SK-MEL-5 (cell line): ENCODE measurements at regions not wholly inside any gene's neighbourhood (a gene's known extent, or its start where the extent isn't known, plus 50 kb on each side); places are given as distances from the start of the nearest gene placed in this dataset.

Experiments used
- DNase-seq: peaks from one replicate; pipeline ENCODE4 v3.0.0-alpha.2; 2016; ENCODE audit warnings: low read depth, low spot score
- in situ Hi-C: cut with HindIII; loops from 2 replicates; pipeline ENCODE4 v1.10.0; 2016; ENCODE audit warnings: low sequenced_read_pairs, high pct_unique_total_duplicates, low pct_unique_long_range_greater_than_20kb

DNA sequence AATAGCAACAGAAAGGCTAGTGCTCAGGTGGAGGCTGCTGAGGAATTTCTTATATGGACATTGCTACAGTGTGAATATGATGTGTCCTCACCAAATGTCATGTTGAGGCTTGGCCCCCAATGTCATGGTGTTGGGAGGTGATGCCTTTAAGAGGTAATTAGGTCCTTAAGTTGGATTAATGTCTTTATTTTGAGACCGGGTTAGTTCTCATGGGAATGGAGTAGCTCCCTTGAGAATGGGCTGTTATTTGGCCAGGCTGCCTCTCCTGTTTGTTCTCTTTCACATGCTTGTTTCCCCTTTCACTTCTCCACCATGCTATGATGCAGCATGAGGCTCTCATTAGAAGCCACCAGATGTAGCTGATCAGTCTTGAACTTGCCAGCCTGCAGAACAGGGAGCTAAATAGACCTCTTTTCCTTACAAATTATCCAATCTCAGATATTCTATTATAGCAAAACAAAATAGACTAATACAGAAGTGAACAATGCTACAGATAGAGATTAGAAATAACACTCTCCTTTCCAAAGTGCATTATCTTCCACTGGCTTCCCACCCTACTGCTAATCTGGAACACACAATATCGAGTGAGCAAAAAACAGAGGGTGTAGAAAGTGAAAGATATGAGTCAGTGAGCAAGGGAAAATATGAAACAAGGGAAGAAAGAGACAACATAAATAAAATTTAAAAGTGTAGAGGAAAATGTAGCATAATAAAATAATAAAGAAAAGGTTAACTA, 160.2 kb downstream of the NTMT2 start:
- no peak for DNase-seq
- in situ Hi-C loops, result no loop called here

DNA sequence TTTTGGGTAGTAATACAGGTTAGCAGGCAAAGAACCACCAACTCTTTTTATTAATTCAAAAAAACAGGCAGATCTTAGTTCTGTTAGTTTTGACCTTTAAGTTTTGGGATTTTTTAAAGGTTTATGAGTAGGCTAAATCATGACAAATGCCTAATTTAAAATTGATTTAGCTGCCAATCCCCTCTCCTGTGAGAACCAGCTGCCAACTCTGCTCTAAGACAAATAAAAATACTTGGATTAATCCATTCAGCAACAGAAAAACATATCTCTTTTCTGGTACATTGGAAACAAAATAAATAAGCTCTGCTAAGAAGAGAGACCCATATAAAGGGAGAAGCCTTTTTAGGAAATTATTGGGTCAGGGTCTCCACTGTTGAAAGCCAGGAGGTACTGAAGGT, 160.8 kb downstream of the NTMT2 start:
- DNase-seq, result no peak
- in situ Hi-C loops, result no loop called here

DNA sequence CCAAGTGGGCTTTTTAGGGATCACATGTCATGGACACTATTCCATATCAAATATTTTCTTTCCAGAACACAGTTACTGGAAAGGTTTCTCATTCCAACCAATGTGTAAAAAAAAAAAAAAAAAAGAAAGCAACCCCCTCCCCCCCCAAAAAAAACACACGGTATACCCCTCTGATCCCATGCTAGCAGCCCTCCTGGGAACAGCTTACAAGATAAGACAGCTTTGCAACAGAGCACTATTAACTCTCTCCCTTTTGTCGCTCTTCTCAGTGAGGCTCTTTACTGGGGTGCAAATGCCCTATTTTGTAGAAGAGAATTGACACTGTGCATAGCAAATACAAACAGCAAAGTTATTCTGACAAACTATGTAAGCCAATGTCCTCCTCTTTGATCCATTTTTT, 161.2 kb downstream of the NTMT2 start:
- DNase-seq, result no peak
- in situ Hi-C loops, result no loop called here

DNA sequence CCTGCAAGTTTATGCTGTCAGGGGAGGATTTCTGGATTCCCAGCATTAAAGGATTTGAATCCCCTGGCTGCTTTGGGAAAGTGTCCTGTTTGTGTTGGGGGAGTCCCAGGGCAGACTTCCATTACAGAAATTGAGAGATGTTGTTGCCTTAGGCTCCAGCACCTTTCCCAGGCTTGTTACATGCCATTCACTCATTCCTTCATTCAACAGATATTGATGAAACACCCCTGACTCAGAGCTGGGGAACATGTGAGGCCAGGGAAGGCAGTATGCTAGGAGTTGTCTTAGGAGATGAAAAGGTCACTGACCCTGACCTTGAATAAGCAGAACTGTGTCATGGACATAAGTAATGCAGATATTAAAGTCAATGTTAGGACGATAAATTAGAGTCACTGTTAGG, 161.7 kb downstream of the NTMT2 start:
- DNase-seq, result no peak
- in situ Hi-C loops, result no loop called here

DNA sequence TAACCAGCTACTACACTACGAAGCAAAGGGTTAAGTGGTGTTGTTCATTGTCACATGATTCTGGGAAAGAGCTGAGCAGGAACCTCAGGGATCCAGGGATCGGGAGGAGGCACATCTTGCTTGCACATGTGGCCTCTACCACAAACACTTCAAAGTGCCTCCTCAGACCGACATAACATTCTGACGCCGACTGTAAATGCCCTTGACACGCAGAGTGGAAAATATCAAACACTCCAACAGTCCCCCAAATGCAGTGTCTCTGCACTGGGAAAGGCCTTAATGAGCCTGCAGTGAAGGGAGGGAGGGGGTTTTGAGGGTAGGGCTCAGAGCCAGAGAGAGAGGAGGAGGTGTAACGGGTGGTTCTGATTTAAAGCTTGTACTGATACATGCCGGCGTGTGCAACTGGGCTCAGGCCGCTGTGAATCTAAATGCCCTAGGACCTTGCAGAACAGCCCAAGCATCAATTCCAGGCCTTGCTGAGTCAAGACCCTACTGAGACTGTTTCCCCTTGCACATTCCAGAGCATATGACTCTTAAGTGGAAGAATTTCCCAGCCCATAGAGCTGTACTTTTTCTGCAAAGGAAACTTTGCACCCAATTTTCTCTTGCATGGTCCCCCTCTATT, 163.7 kb downstream of the NTMT2 start:
- DNase-seq, result no peak
- in situ Hi-C loops, result no loop called here

DNA sequence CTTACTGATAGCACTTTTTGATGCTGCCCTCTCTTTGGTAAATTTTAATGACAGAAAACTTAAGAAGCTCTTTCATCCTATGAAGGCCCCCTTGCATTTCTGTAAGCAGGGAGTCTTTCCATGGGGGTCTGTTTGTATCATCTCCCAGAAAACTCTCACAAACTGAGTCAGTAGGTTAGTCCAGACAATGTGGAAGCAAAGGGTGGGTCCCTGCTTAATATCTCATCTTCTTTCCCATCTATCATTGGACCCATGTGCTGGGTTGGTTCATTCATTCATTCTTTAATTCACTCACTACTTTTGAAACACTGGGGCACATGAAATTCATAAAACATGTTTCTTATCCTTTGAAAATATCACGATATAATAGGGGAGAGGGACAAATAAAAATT, 164.3 kb downstream of the NTMT2 start:
- in situ Hi-C loops, result no loop called here
- no peak for DNase-seq

DNA sequence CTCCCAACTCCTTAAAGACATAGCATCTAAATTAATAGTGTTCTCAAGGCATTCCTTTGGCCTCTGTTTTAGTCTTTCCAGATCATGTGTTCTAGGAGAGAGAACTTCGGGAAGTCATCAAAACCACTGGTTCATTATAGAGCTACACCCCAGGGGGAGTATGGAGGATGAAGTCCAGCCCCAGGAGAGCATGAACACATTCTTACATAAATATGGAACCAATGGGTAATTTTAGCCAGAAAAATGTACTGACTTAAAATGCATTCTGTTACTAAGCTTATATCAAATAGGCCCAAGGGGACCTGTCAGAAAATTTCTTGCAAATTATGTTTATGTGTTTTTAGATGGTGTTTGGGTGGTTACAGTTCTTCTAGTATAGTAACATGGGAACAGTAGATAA, 165.2 kb downstream of the NTMT2 start:
- in situ Hi-C loops, result no loop called here
- DNase-seq, result no peak

DNA sequence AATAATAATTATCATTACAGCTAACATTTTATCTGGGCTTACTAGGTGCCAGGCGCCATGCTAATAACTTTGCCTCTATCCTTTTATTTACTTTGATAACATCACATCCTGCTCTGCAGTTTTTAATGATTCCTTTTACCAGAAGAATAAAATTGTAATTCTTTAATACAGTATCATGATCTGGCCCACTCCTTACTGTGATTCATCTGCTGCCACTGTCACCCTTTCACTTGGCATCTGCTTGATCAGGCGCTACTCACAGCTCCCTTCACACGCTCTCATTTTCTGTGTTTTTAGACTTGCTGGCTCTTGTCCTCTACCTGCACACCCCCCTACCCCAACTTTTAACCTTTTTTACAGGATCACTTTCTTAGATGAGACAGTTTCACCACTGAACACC, 167.5 kb downstream of the NTMT2 start:
- no peak for DNase-seq
- in situ Hi-C loops, result no loop called here

DNA sequence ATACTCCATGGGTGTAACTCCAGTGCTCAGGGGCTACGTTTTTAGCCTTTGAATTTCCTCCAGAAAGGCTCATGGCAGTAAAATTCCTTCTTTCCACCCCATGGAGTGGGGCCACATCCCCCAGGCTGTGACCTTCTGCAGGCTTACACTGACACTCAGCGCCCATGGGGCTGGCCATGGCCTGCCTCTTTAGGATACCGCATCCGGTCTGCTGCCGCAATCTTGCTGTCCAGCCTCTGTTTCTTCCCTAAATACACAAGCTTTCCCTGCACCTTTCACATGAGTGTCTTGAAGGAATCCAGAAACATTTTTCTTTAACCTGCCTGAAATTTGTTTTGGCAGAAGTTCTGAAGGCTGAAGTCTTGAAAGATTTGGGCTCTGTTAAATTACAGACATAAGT, 170.5 kb downstream of the NTMT2 start:
- DNase-seq, result no peak
- in situ Hi-C loops, result no loop called here

DNA sequence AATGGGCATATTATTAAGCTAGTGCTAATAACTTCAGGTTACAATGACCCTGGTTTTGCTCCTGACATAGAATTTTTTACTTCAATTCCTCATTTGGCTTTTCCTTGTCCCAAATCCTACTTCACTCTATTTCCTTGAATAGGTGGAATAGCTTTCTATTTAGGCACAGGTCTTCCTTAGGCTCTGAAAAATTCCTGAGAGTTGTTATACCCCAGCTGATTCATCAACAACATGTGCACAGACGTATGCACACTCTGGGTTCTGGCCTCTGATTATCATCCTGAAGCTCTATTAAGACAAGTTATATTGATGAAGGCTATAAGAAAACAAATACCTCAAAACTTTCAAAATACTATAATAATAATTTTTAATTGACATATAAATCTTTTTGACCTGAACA, 172.4 kb downstream of the NTMT2 start:
- in situ Hi-C loops, result no loop called here
- DNase-seq, result no peak

DNA sequence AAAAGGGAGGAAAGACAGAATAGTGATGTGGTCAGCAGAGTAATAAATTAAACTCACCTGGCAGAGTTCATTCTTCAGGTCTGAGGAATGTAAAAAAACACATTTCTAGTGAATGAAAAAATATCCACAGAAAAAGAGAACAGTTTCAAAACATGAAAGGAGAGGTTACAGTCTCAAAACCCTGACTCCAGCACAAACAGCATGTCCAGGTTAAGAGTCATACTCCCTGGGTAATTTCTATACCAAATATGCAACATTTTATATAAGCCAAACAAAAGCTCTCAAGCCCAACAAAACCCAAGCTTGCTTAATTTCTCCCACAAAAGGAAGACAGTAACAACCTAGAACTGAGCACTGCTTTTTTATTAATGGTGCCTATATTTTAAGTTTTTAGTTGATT, 173.0 kb downstream of the NTMT2 start:
- no peak for DNase-seq
- in situ Hi-C loops, result no loop called here

DNA sequence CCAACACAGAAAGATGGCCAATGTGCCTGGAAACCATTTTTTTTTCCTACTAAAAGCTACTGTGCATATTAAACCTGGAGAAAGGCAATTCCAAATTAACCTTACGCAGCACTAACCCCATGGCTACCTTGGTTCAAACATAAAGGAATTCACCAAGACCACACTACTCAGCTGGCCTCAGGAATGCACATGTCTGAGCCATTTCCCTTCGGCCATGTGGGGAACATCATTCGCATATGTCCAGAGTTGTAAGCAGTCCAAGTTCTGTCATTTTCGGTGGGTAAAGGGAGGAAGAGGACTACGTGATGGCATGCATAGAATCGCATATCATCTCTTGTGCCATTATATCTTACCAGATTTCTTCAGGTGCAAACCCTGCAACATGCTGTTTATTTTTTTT, 175.4 kb downstream of the NTMT2 start:
- in situ Hi-C loops, result no loop called here
- DNase-seq, result no peak

DNA sequence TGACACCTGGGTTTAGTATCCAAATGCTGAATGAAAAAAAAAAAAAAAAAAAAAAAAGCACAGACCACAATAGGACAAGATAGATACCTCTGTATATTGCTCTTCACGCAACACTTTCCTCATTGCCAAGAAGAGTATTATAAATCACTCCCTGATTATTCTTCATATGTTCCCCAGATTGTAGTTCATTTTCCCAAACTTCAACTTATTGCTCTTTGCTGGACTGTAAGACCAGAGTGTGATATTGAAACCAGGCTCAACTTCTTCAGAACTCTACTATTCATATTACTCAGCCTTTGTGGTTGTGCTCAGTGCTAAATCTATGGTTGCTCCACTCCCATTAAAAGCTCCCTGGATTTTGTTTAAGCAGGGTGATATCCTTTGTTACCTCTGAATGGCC, 180.4 kb downstream of the NTMT2 start:
- no peak for DNase-seq
- in situ Hi-C loops, result no loop called here

DNA sequence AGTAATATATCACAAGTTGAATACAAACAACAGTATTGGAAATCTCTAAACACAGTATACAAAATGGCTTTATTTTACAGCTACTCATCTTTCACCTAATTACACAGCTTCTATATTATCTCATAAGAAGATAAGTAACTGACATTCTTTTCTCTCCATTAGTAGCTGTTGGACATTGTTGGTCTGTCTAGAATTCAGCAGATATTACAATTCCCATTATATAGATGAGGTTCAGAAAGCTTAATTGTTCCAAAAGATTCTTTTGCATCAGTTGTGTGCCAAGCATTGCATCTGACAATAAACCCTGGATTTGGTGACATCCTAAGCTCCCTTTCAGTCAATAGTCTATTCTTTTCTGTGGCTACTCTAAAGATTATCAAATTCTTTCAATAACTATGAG, 187.0 kb downstream of the NTMT2 start:
- DNase-seq, result peak; percentile 36
- in situ Hi-C loops, result no loop called here

DNA sequence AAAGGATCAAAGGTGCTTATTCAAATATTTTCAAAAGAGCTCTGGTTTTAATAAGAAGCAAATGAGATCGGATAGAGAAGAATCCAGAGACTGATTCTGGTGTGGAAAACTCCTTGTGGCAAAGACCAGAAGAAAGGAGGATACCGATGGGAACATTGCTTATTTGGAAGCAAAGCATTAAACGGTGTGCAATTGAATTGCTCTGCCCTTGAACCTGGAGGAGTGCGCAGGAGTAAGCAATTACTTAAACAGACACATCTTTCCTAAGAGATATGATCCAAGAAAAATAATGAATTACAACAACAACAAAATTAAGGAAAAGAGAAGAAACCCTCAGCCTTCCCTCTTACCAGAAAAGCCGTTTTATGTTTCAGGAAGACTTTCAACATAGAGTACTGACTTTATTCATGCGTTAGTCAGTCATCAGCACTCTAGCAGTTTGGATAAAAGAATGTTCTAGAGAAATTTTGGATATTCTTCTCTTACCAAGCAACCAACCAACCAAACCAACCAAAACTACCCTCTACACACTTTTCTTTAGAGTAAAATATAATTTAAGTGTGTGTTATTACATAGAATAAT, 191.7 kb downstream of the NTMT2 start:
- DNase-seq, result no peak
- in situ Hi-C loops, result no loop called here

DNA sequence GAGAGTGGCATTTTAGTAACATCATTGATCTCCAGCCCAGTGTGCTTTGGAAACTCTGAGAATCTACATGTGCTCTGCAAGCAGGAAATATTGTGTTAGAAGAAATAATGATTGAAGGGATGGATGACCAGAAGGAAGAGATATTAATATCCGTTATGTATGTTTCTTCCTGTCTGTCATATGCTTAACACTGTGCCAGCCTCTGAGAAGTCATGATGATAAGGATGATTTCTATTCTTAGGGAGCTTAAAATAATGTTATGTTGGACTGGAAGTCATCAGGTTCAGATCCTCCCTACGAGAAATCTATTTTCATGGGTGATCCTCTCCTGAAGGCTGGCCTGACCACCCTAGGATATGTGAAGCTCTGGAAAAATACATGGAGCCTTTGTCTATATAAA, 192.4 kb upstream of the GORAB start:
- in situ Hi-C loops, result no loop called here
- DNase-seq, result no peak

DNA sequence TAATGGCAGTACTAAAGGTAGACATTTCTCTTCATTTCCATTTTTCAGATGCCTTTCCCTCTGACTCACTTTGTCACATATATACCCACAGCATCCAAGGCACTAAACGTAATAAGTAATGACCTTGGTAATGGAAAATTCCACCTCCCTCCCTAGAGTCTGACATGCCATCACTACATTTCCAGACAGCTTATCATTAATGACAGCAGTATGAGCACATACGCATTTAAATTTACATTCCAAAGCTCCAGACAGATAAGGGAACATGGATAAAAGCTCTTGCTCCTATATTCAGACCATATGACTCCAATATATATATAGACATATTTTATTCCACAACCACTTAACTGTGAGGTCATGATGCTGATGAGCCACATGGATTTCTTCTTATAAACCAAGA, 191.7 kb upstream of the GORAB start:
- DNase-seq, result no peak
- in situ Hi-C loops, result no loop called here

DNA sequence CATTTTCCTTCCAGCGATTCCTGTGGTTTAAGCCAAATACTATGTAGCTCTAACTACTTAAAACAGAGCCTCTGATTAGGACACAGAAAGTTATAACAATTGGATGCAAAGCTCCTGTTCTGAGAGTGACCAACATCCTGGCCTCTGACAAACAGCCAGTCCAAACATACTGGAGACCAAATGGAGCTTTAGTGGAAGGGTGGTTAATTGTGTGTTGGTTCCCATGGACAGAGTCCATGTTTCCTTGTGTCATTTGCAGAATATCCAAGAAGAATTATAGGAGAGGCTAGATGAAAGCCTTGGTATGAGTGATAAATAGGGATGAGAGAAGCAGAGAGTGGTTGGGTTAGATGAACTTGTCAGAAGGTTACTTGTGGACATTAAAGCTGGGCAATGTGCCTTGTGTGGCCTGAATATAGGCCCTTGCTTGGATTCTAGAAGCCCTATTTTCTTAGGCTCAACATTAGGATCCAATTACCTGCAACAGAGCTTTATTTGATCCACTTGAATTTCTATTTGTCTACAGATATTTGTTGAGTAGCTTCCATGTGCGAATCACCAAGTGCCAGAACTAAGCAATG, 180.5 kb upstream of the GORAB start:
- no peak for DNase-seq
- in situ Hi-C loops, result no loop called here

DNA sequence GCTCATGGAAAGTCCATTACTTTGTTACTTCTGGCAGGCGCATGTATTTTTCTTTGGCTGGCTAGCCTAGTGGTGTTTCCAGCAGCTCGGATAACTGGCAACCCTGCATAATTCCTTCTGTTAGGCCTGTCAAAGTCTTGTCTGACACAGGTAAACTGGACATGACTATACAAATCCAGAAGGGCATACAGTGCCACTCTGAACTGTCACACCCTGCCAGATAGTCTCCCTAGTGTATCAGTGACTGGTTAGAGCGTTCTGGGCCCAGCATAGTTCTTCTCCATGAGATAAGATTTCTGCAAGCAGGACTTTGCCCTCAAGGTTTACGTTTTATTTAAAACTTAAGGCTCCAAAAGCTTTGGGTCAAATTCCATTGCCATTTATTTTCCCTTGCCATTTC, 177.7 kb upstream of the GORAB start:
- in situ Hi-C loops, result no loop called here
- no peak for DNase-seq
